Osteocyte (in vitro differentiated cells): ENCODE measurements at regions not wholly inside any gene's neighbourhood (a gene's known extent, or its start where the extent isn't known, plus 50 kb on each side); places are given as distances from the start of the nearest gene placed in this dataset.

Experiments used
- DNase-seq: peaks from one replicate; pipeline ENCODE4 v3.0.0; 2021; ENCODE audit warnings: mixed read lengths; ENCODE audit not compliant: unreplicated experiment; ENCODE audit errors: extremely low spot score
- H3K27ac Mint-ChIP-seq: one replicate; pipeline ENCODE4 v1.8.0; 2021; ENCODE audit warnings: mild to moderate bottlenecking, mixed read lengths; ENCODE audit not compliant: unreplicated experiment
- H3K27me3 Mint-ChIP-seq: one replicate; pipeline ENCODE4 v1.8.0; 2021; ENCODE audit warnings: mixed read lengths; ENCODE audit not compliant: unreplicated experiment
- H3K36me3 Mint-ChIP-seq: one replicate; pipeline ENCODE4 v1.8.0; 2021; ENCODE audit warnings: mixed read lengths; ENCODE audit not compliant: unreplicated experiment
- H3K4me1 Mint-ChIP-seq: one replicate; pipeline ENCODE4 v1.8.0; 2021; ENCODE audit warnings: mixed read lengths; ENCODE audit not compliant: unreplicated experiment
- H3K4me3 Mint-ChIP-seq: one replicate; pipeline ENCODE4 v1.8.0; 2021; ENCODE audit warnings: mild to moderate bottlenecking, moderate library complexity, mixed read lengths; ENCODE audit not compliant: unreplicated experiment
- H3K9me3 Mint-ChIP-seq: one replicate; pipeline ENCODE4 v1.8.0; 2021; ENCODE audit warnings: mixed read lengths; ENCODE audit not compliant: unreplicated experiment
- CTCF ChIP-seq: fragments of 200-600 bp; sonication (generic); IDR thresholded peaks from 2 replicates; pipeline ENCODE4 v1.5.0; 2021; ENCODE audit warnings: antibody characterized with exemption, mild to moderate bottlenecking, moderate library complexity

- no peaks in the 10 kb centered on the region for H3K4me1 Mint-ChIP-seq
- peaks cover 24% of the 10 kb centered on the region for H3K27me3 Mint-ChIP-seq
- H3K27ac Mint-ChIP-seq = no peak overlapping the region
- no peaks in the 10 kb centered on the region for H3K36me3 Mint-ChIP-seq
- no peak for DNase-seq
- no peak for TF ChIP-seq CTCF
- H3K9me3 Mint-ChIP-seq = no peaks in the 10 kb centered on the region
- H3K4me3 Mint-ChIP-seq = no peak overlapping the region
These were observed 194.0 kb upstream of the PRPS1L1 start for GRCh38 chr7:18221377-18222293.

DNA sequence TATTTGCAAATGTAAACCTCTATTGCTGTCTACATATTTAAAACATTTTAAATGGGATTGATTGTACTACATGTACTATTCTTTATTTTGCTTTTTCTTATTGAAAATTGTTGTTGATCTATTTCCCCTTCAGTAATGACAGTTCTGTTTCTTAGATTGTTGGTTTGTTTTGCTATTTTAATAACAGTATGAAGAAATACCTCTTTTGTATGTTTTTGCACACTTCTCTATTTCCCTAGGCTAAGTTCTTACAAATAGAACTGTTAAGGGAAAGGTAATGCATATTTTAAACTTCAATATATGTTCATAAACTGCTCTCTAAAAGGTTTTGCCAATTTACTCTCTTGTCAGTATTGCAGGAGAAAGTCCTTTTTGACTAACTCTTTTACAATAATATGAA lies 195.0 kb upstream of the PRPS1L1 start:
- no peak for TF ChIP-seq CTCF
- H3K4me1 Mint-ChIP-seq = no peaks in the 10 kb centered on the region
- no peaks in the 10 kb centered on the region for H3K9me3 Mint-ChIP-seq
- DNase-seq = no peak
- no peak overlapping the region for H3K27ac Mint-ChIP-seq
- no peaks in the 10 kb centered on the region for H3K36me3 Mint-ChIP-seq
- peaks cover 27% of the 10 kb centered on the region for H3K27me3 Mint-ChIP-seq
- H3K4me3 Mint-ChIP-seq = no peak overlapping the region

DNA sequence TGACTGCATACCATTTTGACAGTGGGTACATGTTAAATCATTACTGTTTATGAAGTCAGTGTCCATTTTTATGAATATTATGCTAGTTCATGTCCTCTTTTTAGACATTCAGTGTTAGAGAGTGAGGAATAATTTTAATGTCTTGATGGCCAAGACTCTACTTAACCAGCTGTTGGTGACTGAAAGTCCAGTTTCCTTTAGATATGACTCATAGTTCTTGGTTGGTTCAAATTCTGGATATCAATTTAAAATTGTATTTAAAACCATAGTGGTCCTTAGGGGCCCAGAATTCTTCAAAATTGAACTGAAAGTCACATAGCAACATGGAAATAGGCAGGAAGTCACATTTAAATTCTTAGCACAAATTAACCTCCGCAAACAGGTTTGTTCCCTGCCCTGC lies 196.5 kb upstream of the PRPS1L1 start:
- Mint-ChIP-seq H3K27me3 (peaks cover 27% of the 10 kb centered on the region), H3K36me3 (no peaks in the 10 kb centered on the region), H3K9me3 (no peaks in the 10 kb centered on the region), H3K4me1 (no peaks in the 10 kb centered on the region), H3K27ac (no peak overlapping the region), H3K4me3 (no peak overlapping the region)
- no peak for TF ChIP-seq CTCF
- no peak for DNase-seq

DNA sequence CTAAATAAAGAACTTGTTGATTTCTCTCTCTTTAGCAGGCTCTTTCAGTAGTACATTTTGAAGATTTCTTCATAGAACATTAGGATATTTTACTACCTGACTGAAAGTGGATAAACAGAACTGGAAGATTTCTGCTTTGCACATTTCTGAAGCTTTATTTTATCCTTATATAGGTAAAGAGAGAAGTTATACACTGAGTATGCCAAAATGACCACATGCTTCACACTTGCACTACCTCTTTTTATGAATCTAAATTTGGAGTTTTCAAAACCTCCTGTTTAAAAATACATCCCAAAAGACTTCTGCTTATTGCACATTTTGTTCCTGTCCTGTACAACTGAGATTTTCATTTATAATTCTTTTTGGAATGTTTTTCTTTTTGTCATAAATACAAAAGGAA lies 197.4 kb upstream of the PRPS1L1 start:
- Mint-ChIP-seq H3K27me3 (peaks cover 36% of the 10 kb centered on the region), H3K4me3 (no peak overlapping the region), H3K27ac (no peak overlapping the region), H3K36me3 (no peaks in the 10 kb centered on the region), H3K9me3 (no peaks in the 10 kb centered on the region), H3K4me1 (no peaks in the 10 kb centered on the region)
- TF ChIP-seq CTCF = no peak
- DNase-seq = no peak

GRCh38 chr7:18226598-18226997 lies 199.0 kb upstream of the PRPS1L1 start:
- H3K27me3 Mint-ChIP-seq = peaks cover 36% of the 10 kb centered on the region
- H3K4me1 Mint-ChIP-seq = no peaks in the 10 kb centered on the region
- no peak for DNase-seq
- H3K36me3 Mint-ChIP-seq = no peaks in the 10 kb centered on the region
- H3K9me3 Mint-ChIP-seq = no peaks in the 10 kb centered on the region
- no peak overlapping the region for H3K27ac Mint-ChIP-seq
- no peak for TF ChIP-seq CTCF
- H3K4me3 Mint-ChIP-seq = no peak overlapping the region
